ENCODE measurements at regions not wholly inside any gene's neighbourhood (a gene's known extent, or its start where the extent isn't known, plus 50 kb on each side); places are given as distances from the start of the nearest gene placed in this dataset.
"Not testable (repeated sequence)": the region's sequence is repeated elsewhere in the genome, so short reads cannot be mapped to it uniquely, and the experiment has no call there.

GRCh38 chr4:66837279-66837922 lies 707.9 kb downstream of the CENPC start:
- DNase-seq (ENCODE audit: low read depth in 2 of 2): no peak

DNA sequence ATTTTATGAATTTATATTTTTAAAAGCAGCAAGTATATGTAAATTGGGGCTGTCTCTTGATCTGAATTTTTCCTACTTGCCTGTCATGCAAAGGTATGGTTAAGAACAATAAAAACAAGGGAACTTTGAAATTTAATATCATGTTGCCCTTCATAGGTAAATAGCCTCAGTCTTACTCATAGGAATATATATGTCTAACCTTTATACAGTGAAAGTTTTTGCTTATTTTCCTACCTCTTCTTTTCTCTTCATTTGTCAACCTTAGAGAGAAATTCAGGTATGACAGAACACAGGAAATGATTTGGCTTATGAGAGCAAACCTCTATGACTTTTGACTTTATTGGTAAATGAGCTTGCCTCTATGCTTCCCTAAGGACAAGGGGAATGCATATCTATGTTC lies 716.0 kb downstream of the CENPC start:
- no peak for DNase-seq (ENCODE audit: low read depth in 2 of 2)

GRCh38 chr4:66820681-66821080 lies 724.6 kb downstream of the CENPC start:
- DNase-seq (ENCODE audit: low read depth in 2 of 2): no peak

DNA sequence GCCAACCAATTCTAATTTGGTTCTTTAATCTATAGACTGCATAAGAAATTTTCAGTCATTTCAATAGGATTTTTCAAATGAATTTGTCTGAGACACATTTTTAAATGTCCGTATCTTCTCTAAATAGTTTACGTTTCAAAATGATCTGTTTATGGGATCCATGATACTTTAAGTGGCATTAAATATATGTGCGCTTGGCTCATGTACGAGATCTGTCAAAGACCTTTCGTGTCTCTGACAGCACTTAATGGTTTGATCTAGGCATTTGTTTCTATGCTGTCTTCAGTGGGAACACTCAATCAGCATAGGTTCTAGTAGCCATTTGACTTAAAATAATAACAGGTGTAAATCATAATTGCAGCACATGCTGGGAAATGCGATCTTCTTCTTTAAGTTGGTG lies 731.0 kb downstream of the CENPC start:
- no peak for DNase-seq (ENCODE audit: low read depth in 2 of 2)

DNA sequence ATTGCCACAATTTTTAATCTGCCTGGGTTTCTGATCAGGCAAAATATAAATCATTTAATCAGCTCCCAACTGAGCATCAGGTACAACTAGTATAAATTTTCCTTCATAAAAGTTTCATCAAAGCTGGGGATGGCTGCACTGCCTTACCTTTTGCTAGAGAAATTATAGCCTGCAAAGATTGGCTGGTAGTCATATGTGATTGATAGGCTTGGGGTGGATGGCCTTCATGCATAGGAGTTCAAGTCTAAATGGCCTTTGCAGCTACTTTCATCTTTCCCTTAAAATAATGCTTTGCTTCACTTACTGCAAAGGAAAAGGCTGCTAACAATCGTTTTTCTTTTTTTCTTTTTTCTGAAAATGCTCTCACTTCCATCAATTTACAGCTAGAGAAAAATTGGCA lies 739.7 kb downstream of the CENPC start:
- no peak for DNase-seq (ENCODE audit: low read depth in 2 of 2)

GRCh38 chr4:66804979-66805378 lies 740.3 kb downstream of the CENPC start:
- no peak for DNase-seq (ENCODE audit: low read depth in 2 of 2)

DNA sequence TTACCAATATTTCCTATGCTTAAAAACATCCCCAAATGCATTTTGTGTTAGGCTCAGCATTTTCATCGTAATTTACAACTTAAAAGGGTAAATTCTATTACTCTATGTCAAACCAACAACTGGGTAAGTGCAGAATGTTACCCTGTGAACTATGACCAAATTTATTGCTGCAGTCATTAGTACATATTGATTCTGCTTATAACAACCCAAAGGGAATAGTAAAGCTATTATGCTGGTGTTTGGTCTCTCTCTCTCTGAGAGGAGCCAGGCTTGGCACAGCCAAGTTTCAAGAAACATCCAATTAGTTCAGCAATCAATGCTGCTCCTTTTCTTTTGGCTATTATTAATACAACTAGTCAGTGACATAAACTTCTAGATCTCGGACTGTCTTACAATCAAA lies 747.7 kb downstream of the CENPC start:
- no peak for DNase-seq (ENCODE audit: low read depth in 2 of 2)

- no peak for DNase-seq (ENCODE audit: low read depth in 2 of 2)
Measured at GRCh38 chr4:66795724-66796123, 749.6 kb downstream of the CENPC start.

DNA sequence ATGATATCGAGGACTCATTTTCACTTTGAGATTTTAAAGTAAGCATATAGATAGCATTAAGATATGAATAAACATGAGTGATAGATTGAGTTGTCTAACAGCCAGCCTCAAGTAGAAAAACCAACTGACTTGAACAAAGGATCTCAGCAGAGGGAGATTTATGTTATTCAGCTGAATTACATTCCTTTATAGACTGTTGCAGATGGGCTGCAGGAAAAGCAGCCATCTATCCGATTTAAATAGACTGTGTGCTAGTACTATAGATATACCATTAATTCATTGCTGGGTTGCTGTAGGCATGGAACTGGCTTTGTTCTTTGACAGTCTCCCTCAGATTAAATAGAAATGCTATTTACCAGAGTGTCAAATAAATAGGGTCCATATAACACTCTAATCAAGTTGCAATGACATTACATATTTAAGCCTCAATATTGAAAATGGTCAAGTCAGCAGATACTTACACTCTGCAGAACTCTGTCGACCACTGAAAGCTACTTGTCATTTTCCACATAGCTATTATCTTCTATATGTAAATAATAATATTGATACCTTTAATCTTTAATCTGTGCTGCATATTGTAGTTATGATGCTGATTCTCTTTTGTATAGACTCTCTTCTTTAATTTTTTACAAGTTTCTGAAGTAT lies 750.8 kb downstream of the CENPC start:
- DNase-seq (ENCODE audit: low read depth in 2 of 2): no peak

- DNase-seq (ENCODE audit: low read depth in 2 of 2): no peak
Measured at GRCh38 chr4:66791686-66792085, 753.6 kb downstream of the CENPC start.

DNA sequence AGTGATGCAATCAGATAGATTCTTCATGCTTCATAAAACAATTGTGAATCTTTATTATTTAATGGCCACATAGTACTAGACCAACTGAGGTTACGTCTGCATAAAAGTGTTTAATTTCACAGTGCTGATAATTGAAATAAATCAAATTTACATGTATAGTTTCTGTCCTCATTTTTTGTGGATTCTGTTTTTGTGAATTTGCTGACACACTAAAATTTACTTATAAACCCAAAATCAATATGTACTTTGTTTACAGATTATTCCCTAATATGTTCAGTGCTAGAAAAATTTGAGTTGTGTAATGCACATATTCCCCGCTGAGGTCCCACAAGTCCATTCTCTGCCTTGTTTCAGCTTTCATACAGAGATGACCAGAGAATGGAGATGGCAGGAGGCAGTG lies 759.8 kb downstream of the CENPC start:
- no peak for DNase-seq (ENCODE audit: low read depth in 2 of 2)

GRCh38 chr4:66782751-66783150 lies 762.6 kb downstream of the CENPC start:
- DNase-seq (ENCODE audit: low read depth in 2 of 2): not testable (repeated sequence)

- no peak for DNase-seq (ENCODE audit: low read depth in 2 of 2)
Measured at GRCh38 chr4:66777097-66777496, 768.2 kb downstream of the CENPC start.

- DNase-seq (ENCODE audit: low read depth in 2 of 2): no peak
Measured at GRCh38 chr4:66769441-66769840, 775.9 kb downstream of the CENPC start.

GRCh38 chr4:66767442-66767841 lies 777.9 kb downstream of the CENPC start:
- no peak for DNase-seq (ENCODE audit: low read depth in 2 of 2)

DNA sequence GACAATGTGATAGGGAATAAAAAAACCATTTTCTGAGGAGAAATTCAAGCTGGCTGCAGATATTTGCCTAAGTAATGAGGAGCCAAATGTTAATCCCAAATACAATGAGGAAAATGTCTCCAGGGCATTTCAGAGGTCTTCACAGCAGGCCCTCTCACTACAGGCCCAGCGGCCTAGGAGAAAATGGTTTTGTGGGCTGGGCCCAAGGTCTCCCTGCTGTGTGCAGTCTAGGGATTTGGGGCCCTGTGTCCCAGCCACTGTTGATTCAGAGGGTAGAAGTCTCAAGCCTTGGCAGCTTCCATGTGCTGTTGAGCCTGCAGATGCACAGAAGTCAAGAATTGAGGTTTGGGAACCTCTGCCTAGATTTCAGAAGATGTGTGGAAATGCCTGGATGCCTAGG lies 778.7 kb downstream of the CENPC start:
- no peak for DNase-seq (ENCODE audit: low read depth in 2 of 2)

DNA sequence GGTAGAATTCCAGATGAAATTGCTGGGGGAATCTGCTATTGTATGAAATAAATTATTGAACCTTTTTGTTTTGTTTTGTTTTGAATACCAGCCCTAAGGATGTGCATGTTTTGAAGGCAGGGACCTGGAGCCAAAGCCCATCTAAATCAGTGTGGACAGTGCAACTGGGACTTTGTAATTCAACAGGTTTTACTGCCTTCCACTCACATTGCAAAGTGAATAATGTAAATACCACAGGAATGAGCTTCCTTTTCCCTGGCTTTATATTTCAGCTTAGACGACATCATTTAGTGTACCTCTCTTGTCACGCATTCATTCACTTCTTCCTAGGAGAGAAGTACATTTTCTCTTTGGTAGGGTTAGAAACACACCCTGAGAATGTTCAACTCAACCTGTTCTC lies 795.0 kb downstream of the CENPC start:
- DNase-seq (ENCODE audit: low read depth in 2 of 2): no peak

- not testable (repeated sequence) for DNase-seq (ENCODE audit: low read depth in 2 of 2)
Measured at GRCh38 chr4:66746918-66747317, 798.4 kb downstream of the CENPC start.

GRCh38 chr4:66741081-66741480 lies 804.2 kb downstream of the CENPC start:
- DNase-seq (ENCODE audit: low read depth in 2 of 2): no peak

GRCh38 chr4:66736606-66737005 lies 808.7 kb downstream of the CENPC start:
- no peak for DNase-seq (ENCODE audit: low read depth in 2 of 2)

DNA sequence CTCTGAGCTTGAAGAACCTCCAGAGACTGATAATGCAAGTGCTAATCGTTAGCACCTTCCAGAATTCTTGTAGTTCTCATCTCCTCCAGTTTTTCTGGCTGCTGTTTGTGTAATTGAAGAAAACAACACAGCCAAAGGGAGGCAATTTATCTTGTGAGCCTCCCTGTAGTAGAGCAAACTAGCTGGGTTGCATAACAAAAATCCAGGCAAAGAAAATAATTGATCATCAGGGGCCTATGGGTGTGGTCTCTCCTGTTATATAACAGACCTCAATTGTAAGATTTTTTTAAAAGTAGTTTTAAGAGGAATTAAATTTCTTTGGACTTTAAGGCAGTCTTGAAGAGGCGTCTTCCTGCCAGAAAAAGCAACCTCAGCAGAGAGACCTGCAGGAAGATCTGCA lies 817.0 kb downstream of the CENPC start:
- no peak for DNase-seq (ENCODE audit: low read depth in 2 of 2)

GRCh38 chr4:66712301-66712921 lies 832.9 kb downstream of the CENPC start:
- DNase-seq (ENCODE audit: low read depth in 2 of 2): not testable (repeated sequence)

DNA sequence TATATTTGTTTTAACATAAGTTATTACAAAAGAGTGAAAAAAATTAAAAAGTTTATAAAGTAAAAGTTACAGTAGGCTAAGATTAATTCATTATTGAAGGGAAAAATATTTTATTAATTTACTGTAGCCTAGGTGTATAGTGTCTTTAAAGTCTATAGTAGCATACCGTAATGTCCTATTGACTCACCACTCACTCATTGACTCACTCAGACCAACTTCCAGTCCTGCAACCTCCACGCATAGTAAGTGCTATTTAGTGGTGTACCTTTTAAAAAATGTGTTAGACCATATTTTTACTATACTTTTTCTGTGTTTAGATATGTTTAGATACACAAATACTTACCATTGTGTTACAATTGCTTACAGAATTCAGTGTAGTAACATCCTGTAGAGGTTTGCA lies 841.1 kb downstream of the CENPC start:
- DNase-seq (ENCODE audit: low read depth in 2 of 2): no peak

All from stimulated activated CD8-positive, alpha-beta memory T cell treated with anti-CD3 and anti-CD28 coated beads, Interleukin-15, amount 100 ng/mL, for 48 hours (primary cell).